ENCODE measurements at regions not wholly inside any gene's neighbourhood (a gene's known extent, or its start where the extent isn't known, plus 50 kb on each side); places are given as distances from the start of the nearest gene placed in this dataset.
"Not testable (repeated sequence)": the region's sequence is repeated elsewhere in the genome, so short reads cannot be mapped to it uniquely, and the experiment has no call there.

DNA sequence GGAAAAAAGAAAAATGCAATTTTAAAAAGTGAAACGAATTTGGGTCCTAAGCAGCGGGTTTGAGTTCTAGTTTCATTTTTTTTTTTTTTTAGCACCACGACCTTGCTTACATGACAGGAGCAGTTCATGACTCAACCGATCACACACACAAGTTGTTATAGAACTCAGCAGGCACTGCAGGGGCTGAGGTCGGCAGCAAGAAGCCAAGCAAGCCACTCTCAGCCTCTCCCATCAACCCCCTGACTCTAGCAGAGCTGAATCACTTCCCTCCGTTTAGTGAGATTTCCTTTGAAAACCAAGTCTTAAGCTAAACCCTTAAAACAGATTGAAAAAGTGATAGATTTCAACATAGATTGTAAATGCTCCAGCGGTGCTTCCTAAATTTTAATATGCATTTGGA is 520.8 kb downstream of the HAPSTR1 start:
- H3K4me3 Mint-ChIP-seq = no peak overlapping the region
- H3K36me3 Mint-ChIP-seq (ENCODE audit: low read depth) = no peaks in the 10 kb centered on the region
- H3K9me3 Mint-ChIP-seq (ENCODE audit: low read depth) = peaks cover 4% of the 10 kb centered on the region
- H3K4me1 Mint-ChIP-seq = no peaks in the 10 kb centered on the region
- ATAC-seq (no peak), DNase-seq (no peak)
- no peak overlapping the region for H3K27ac Mint-ChIP-seq
- ChIA-PET POLR2A (no interaction called here), CTCF (interaction anchor here (0.8 kb wide), 1 partner anchor 10 kb away, joined by 3 read pairs; no protein-coding TSS in a partner anchor)
- H3K27me3 Mint-ChIP-seq = no peaks in the 10 kb centered on the region
- intact Hi-C loops (cut with DNase I, micrococcal nuclease) = no loop called here

DNA sequence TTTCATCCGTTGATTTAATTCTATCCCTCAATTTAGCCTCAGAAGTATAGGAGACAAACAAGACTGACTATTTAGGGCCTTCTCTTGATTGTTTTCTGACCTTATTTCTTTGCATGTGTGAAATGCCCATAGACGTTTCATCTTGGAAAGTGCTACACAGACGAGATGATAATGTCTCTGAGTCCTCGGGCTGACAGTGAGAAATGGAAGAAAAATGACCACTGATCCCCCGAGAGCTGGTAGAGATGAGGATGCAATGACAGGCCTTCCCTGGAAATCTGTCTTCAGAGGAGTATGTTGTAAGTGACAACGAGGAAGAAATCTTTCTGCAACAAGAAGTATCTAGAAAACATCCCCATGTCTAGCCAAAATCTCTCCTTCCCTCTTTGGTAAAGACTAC is 522.9 kb downstream of the HAPSTR1 start:
- Mint-ChIP-seq H3K4me1 (no peaks in the 10 kb centered on the region), H3K9me3 (ENCODE audit: low read depth) (peaks cover 2% of the 10 kb centered on the region), H3K27ac (no peak overlapping the region), H3K4me3 (no peak overlapping the region), H3K27me3 (no peaks in the 10 kb centered on the region), H3K36me3 (ENCODE audit: low read depth) (no peaks in the 10 kb centered on the region)
- CTCF ChIA-PET = no interaction called here
- ATAC-seq (no peak), DNase-seq (no peak)
- intact Hi-C loops (cut with DNase I, micrococcal nuclease) = no loop called here
- POLR2A ChIA-PET = no interaction called here

DNA sequence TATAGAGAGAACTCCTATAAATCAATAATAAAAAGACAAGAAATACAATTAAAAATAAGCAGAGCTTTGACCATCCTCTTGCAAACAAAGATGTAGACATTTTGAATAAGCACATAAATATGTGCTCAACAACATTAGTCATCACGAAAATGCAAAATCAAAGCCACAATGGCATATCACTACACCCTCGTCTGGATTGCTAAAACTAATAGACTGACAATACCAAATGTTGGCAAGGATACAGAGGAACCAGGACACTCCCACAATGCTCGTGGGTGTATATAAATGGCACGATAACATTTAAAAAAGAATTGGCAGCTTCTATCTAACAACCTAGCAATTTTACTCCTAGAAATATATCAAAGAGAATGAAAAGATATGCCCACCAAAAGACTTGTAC is 530.8 kb downstream of the HAPSTR1 start:
- ChIA-PET POLR2A (no interaction called here), CTCF (interaction anchor here (1.0 kb wide), 1 partner anchor 10 kb away, joined by 3 read pairs; no protein-coding TSS in a partner anchor)
- DNase-seq (no peak), ATAC-seq (no peak)
- Mint-ChIP-seq H3K9me3 (ENCODE audit: low read depth) (peaks cover 2% of the 10 kb centered on the region), H3K27ac (no peak overlapping the region), H3K4me3 (no peak overlapping the region), H3K36me3 (ENCODE audit: low read depth) (no peaks in the 10 kb centered on the region), H3K27me3 (no peaks in the 10 kb centered on the region), H3K4me1 (no peaks in the 10 kb centered on the region)
- intact Hi-C loops (cut with DNase I, micrococcal nuclease) = no loop called here

DNA sequence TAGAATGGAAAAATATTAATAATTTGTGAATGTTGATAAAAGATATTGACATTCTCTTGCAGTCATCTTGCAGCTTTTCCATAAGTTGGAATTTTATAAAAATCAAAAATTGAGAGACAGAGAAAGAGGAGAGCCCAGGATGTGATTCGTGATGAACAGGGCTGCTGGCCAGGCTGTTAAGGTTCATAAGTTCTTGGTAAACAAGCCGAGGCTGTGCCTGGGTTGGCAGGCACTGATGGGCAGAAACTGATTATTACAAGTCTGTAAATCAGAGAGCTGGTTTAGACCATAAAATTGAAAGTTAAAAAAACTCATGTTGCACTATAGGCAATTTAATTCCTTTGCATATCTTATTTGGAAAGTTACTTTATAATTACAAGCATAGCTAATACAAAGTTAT is 533.7 kb downstream of the HAPSTR1 start:
- Mint-ChIP-seq H3K4me1 (no peaks in the 10 kb centered on the region), H3K27me3 (peaks cover 2% of the 10 kb centered on the region), H3K4me3 (no peak overlapping the region), H3K36me3 (ENCODE audit: low read depth) (no peaks in the 10 kb centered on the region), H3K27ac (no peak overlapping the region), H3K9me3 (ENCODE audit: low read depth) (no peaks in the 10 kb centered on the region)
- CTCF ChIA-PET = no interaction called here
- no peak for DNase-seq
- POLR2A ChIA-PET = no interaction called here
- no peak for ATAC-seq
- intact Hi-C loops (cut with DNase I, micrococcal nuclease) = no loop called here

DNA sequence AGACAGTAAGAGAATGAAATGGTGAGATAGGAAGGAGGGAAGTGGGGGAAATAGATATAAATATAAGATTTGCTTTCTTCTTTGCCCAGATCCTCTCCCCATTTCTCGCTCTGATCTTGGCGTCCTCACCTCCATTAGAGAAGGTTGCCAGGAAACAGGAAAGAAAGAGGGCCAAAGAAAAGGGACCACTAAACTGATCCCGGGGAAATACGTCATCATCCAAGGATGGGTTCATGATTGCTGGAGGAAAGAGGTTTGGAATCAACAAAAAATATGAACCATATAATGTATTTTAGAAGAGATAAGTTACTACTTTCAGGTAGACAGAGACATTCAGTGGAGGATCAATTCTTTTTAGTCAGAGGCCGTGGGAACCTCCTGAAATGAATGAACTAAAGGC is 536.0 kb downstream of the HAPSTR1 start:
- Mint-ChIP-seq H3K9me3 (ENCODE audit: low read depth) (no peaks in the 10 kb centered on the region), H3K4me3 (no peak overlapping the region), H3K27ac (no peak overlapping the region), H3K4me1 (no peaks in the 10 kb centered on the region), H3K27me3 (peaks cover 2% of the 10 kb centered on the region), H3K36me3 (ENCODE audit: low read depth) (no peaks in the 10 kb centered on the region)
- intact Hi-C loops (cut with DNase I, micrococcal nuclease) = no loop called here
- CTCF ChIA-PET = interaction anchor here (0.6 kb wide), 1 partner anchor 20 kb away, joined by 3 read pairs; no protein-coding TSS in a partner anchor
- ATAC-seq = no peak
- POLR2A ChIA-PET = no interaction called here
- DNase-seq = no peak

DNA sequence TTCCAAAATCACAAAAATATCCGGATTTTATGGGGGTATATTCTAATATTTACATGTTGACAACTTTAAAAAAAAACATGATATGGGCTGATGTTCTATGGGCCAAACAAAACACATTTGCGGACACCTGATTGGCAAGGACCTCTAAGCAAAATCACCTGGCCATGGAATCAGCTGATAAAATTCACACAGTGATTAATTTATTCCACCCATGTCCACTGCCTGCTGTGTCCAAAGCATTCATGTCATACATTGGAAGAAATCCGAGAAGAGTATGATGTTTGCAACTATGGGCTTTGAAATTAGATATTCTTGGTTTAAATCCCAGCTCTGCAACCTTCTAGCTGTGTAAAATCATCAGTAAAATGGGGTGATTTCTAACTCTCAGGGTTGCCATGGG is 538.7 kb downstream of the HAPSTR1 start:
- DNase-seq = no peak
- CTCF ChIA-PET = no interaction called here
- no peaks in the 10 kb centered on the region for H3K9me3 Mint-ChIP-seq (ENCODE audit: low read depth)
- intact Hi-C loops (cut with DNase I, micrococcal nuclease) = no loop called here
- peaks cover 2% of the 10 kb centered on the region for H3K27me3 Mint-ChIP-seq
- no peak for ATAC-seq
- no peaks in the 10 kb centered on the region for H3K4me1 Mint-ChIP-seq
- POLR2A ChIA-PET = no interaction called here
- H3K4me3 Mint-ChIP-seq = no peak overlapping the region
- no peak overlapping the region for H3K27ac Mint-ChIP-seq
- H3K36me3 Mint-ChIP-seq (ENCODE audit: low read depth) = no peaks in the 10 kb centered on the region

DNA sequence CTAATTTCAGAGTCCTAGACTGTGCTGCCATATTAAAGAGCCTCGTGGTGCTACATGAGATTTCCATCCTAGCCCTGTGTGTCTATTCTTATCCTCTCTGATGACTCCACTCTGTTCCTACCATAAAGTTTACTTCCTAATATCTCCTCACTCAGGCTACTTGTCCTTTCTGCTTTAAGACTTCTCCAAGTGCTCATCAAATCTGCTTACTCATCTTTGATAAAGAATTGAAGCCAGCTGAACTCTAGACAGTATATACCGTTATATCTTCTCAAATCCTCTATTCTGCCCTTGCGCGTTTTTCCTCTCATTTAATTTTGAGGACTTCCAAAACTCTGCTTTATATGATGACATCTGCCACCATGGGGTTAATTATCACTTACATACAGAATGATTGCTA is 539.5 kb downstream of the HAPSTR1 start:
- H3K4me1 Mint-ChIP-seq = no peaks in the 10 kb centered on the region
- ChIA-PET POLR2A (no interaction called here), CTCF (no interaction called here)
- H3K27me3 Mint-ChIP-seq = peaks cover 2% of the 10 kb centered on the region
- no peaks in the 10 kb centered on the region for H3K36me3 Mint-ChIP-seq (ENCODE audit: low read depth)
- H3K4me3 Mint-ChIP-seq = no peak overlapping the region
- H3K9me3 Mint-ChIP-seq (ENCODE audit: low read depth) = no peaks in the 10 kb centered on the region
- H3K27ac Mint-ChIP-seq = no peak overlapping the region
- intact Hi-C loops (cut with DNase I, micrococcal nuclease) = no loop called here
- no peak for ATAC-seq
- no peak for DNase-seq

DNA sequence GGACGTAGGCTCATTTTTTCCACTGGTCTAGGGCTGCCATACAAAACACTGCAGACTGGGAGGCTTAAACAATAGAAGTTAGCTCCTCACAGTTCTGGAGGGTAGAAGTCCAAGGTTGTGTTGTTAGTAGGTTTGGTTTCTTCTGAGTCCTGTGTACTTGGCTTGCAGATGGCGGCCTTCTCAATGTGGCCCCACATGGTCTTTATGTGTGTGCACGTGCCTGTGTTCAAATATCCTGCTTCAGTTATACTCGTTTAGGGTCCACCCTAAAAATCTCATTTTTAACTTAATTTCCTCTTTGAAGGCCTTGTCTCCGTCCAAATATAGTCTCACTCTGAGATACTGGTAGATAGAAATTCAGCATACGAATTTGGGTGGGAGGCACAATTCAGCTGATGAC is 542.4 kb downstream of the HAPSTR1 start:
- Mint-ChIP-seq H3K4me1 (no peaks in the 10 kb centered on the region), H3K36me3 (ENCODE audit: low read depth) (no peaks in the 10 kb centered on the region), H3K27ac (no peak overlapping the region), H3K9me3 (ENCODE audit: low read depth) (no peaks in the 10 kb centered on the region), H3K4me3 (no peak overlapping the region), H3K27me3 (peaks cover 2% of the 10 kb centered on the region)
- POLR2A ChIA-PET = no interaction called here
- ATAC-seq (no peak), DNase-seq (no peak)
- CTCF ChIA-PET = no interaction called here
- intact Hi-C loops (cut with DNase I, micrococcal nuclease) = no loop called here

DNA sequence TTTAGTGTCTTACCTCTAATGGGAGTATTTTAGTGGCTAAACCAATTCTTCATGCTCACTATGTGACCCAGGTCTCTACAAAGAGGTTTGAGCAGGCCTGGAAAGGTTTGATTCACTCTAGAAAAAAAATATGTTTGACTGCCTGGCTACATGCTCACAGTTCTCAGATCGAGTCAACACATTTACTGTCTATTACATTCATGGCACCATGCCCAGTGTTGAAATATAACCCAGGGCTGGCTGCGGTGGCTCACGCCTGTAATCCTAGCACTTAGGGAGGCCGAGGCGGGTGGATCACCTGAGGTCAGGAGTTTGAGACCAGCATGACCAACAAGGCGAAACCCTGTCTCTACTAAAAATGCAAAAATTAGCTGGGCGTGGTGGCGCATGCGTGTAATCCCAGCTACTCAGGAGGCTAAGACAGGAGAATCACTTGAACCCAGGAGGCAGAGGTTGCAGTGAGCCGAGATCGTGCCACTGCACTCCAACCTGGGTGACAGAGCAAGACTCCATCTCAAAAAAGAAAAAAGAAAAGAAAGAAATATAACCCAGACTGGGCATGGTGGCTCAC is 543.8 kb downstream of the HAPSTR1 start:
- POLR2A ChIA-PET; H3K9me3 Mint-ChIP-seq (ENCODE audit: low read depth); H3K4me1 Mint-ChIP-seq; DNase-seq; H3K27ac Mint-ChIP-seq; ATAC-seq; intact Hi-C loops (cut with DNase I, micrococcal nuclease); H3K27me3 Mint-ChIP-seq; H3K4me3 Mint-ChIP-seq; CTCF ChIA-PET; H3K36me3 Mint-ChIP-seq (ENCODE audit: low read depth): not testable (repeated sequence)

DNA sequence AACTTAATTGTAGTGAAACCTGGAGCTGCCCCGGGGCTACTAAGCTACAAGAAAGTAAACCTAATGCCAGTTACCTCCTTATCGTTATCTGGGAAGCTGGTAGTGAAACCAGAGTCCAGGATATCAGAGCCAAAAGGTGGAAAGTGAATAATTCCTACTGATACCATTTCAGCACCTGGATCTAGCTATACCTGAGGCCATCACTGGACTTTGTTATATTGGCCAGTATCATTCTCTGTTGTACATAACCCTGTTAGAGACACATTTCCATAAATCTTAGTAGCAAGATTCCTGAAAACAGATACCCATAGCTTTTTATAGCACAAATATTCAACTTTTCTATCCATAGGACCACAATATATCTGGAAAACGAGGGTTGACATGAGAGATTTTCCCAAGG is 538.0 kb downstream of the GRIN2A start:
- Mint-ChIP-seq H3K27ac (no peak overlapping the region), H3K27me3 (peaks cover 7% of the 10 kb centered on the region), H3K4me1 (no peaks in the 10 kb centered on the region), H3K4me3 (no peak overlapping the region), H3K36me3 (ENCODE audit: low read depth) (no peaks in the 10 kb centered on the region), H3K9me3 (ENCODE audit: low read depth) (no peaks in the 10 kb centered on the region)
- ATAC-seq = no peak
- intact Hi-C loops (cut with DNase I, micrococcal nuclease) = no loop called here
- ChIA-PET CTCF (no interaction called here), POLR2A (no interaction called here)
- DNase-seq = no peak

DNA sequence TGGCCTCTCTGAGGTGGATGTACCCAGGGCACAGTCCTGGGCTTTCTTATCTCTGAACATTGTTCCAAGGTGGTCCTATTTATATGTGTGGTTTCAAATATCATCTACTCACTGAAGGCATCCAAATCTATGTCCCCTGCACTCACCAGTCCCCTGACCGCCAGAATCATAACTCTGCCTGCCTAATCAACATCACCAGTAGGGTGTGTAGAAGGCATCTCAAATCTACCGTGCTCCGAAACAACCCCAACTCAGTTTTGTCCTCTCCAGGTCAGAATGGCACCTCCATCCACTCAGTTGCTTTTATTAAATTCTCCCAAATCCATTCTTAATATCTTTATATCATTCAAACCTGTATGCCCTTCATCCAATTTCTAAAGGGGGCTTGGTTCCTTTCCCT is 536.3 kb downstream of the GRIN2A start:
- no peaks in the 10 kb centered on the region for H3K4me1 Mint-ChIP-seq
- ChIA-PET CTCF (interaction anchor here (0.7 kb wide), 1 partner anchor 18 kb away, joined by 3 read pairs; no protein-coding TSS in a partner anchor), POLR2A (no interaction called here)
- intact Hi-C loops (cut with DNase I, micrococcal nuclease) = no loop called here
- ATAC-seq (no peak), DNase-seq (no peak)
- H3K27me3 Mint-ChIP-seq = peaks cover 7% of the 10 kb centered on the region
- H3K4me3 Mint-ChIP-seq = no peak overlapping the region
- H3K9me3 Mint-ChIP-seq (ENCODE audit: low read depth) = no peaks in the 10 kb centered on the region
- no peaks in the 10 kb centered on the region for H3K36me3 Mint-ChIP-seq (ENCODE audit: low read depth)
- no peak overlapping the region for H3K27ac Mint-ChIP-seq

DNA sequence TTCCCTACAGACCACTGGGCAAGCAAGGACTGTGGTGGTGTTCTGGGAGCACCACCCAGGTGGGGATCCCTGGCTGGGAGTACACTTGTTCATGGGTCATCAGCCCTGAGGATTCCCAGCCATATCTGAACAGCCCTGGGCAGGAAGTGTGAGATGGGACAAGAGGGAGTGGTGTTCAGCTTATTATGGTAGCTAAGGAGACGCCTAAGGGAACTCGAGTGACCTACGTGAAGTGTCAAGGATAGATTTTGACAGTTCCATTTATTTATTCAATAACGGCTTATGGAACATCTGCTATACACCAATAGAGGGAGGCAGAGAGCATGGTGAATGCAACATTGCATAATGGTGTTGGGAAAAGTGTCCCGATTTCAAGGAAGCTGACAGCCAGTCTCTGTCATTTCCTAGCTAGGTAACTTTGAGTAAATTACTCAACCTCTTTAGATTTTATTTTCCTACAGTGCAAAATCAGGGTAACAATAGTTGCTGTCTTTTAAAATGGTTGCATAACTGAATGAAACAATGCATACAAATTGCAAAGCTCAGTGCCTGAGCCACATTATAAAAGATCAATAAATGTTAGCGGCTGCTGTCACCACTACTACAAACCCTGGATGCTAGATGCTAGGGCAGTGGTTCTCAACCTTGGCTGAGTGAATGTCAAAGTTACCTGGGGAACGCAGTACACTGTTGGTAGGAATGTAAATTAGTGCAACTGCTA is 534.1 kb downstream of the GRIN2A start:
- H3K36me3 Mint-ChIP-seq (ENCODE audit: low read depth) = no peaks in the 10 kb centered on the region
- H3K9me3 Mint-ChIP-seq (ENCODE audit: low read depth) = no peaks in the 10 kb centered on the region
- ChIA-PET POLR2A (no interaction called here), CTCF (interaction anchor here (0.7 to 1.1 kb wide), 2 partner anchors 20 to 94 kb away, joined by 3 read pairs; no protein-coding TSS in a partner anchor)
- H3K4me1 Mint-ChIP-seq = no peaks in the 10 kb centered on the region
- ATAC-seq (no peak), DNase-seq (no peak)
- no peak overlapping the region for H3K4me3 Mint-ChIP-seq
- intact Hi-C loops (cut with DNase I, micrococcal nuclease) = no loop called here
- H3K27ac Mint-ChIP-seq = no peak overlapping the region
- peaks cover 5% of the 10 kb centered on the region for H3K27me3 Mint-ChIP-seq

Measured in activated CD4-positive, alpha-beta T cell treated with anti-CD3 and anti-CD28 coated beads for 36 hours (primary cell).